ENCODE measurements at regions not wholly inside any gene's neighbourhood (a gene's known extent, or its start where the extent isn't known, plus 50 kb on each side); places are given as distances from the start of the nearest gene placed in this dataset.

DNA sequence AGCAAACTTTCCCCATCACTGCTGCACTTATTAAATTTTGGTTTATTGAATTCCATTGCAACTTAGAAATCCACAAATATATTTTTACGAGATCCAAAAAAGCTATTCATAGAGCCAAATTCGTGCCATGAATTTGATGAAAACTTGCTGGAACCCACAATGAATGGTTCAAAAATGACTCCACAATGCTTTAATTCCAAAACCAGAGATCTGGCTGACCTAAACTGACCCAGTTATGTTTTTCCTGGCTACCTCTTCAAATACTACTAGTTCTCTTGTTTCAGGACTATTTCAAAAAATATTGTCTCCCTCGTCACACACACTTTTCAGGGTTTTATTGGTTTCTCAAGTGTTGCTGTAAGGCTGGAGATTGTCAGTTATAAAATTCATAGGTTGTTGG is 474.8 kb downstream of the PDGFC start:
- TF ChIP-seq, protein P1, sequence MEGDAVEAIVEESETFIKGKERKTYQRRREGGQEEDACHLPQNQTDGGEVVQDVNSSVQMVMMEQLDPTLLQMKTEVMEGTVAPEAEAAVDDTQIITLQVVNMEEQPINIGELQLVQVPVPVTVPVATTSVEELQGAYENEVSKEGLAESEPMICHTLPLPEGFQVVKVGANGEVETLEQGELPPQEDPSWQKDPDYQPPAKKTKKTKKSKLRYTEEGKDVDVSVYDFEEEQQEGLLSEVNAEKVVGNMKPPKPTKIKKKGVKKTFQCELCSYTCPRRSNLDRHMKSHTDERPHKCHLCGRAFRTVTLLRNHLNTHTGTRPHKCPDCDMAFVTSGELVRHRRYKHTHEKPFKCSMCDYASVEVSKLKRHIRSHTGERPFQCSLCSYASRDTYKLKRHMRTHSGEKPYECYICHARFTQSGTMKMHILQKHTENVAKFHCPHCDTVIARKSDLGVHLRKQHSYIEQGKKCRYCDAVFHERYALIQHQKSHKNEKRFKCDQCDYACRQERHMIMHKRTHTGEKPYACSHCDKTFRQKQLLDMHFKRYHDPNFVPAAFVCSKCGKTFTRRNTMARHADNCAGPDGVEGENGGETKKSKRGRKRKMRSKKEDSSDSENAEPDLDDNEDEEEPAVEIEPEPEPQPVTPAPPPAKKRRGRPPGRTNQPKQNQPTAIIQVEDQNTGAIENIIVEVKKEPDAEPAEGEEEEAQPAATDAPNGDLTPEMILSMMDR (IDR thresholded peaks at IDR 0.05) = no peak
- Histone ChIP-seq H3K27me3 (ENCODE audit: insufficient read depth in 3 of 3, low read length in 2 of 3) (no peaks in the 10 kb centered on the region), H3K36me3 (ENCODE audit: insufficient read depth in 1 of 2, low read depth in 1 of 2) (no peaks in the 10 kb centered on the region), H3K4me1 (no peaks in the 10 kb centered on the region), H3K9me3 (no peaks in the 10 kb centered on the region), H3K4me3 (no peak overlapping the region), H3K27ac (no peak overlapping the region)
- intact Hi-C loops (cut with DNase I) = no loop called here
- DNase-seq (no peak), ATAC-seq (no peak)
- WGBS, 3 donors = 29 to 56% (median 36%) methylated on average over 3 of the region's 3 CpGs

DNA sequence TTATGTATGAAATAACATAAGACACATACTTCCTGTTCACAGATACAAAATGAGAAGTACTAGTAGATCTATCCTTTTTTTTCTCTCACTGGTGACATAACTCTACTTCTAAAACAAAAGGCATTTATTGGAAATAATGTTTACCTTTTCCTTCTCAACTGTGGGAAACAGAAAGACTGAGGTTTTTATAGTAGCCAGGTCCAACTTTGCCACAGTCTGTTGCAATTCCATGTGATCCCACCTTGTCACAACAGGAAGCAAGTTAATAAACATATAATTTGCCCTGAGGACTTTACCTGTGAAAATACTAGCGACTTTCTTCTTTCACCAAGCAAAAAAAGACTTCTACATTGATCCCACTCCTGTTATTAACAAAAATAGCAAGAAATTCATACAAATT is 475.8 kb downstream of the PDGFC start:
- Histone ChIP-seq H3K4me1 (no peaks in the 10 kb centered on the region), H3K27ac (no peak overlapping the region), H3K9me3 (no peaks in the 10 kb centered on the region), H3K4me3 (no peak overlapping the region), H3K27me3 (ENCODE audit: insufficient read depth in 3 of 3, low read length in 2 of 3) (no peaks in the 10 kb centered on the region), H3K36me3 (ENCODE audit: insufficient read depth in 1 of 2, low read depth in 1 of 2) (no peaks in the 10 kb centered on the region)
- 78 to 85% (median 80%) methylated on average over 1 of the region's 1 CpG for WGBS, 3 donors
- TF ChIP-seq, protein P1 (IDR thresholded peaks at IDR 0.05) = no peak
- ATAC-seq (no peak), DNase-seq (no peak)
- intact Hi-C loops (cut with DNase I) = no loop called here

DNA sequence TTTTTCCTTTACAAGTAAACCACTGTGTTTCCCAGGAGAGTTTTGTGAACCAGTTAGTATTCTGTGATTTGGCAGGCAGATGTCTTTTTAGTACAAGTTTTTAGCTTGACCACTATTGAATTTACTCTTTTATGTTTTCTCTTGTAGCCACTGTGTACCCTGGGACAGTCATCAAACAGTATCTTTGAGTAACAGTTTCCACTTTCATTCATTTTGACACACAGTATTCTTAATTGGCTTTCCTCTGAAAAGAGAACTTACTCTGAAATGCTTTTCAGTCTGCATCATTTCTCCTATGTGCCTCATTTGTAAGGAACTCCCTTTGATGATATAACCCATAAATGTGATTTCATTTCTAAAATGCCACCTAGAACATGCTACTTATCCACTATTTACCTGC is 476.5 kb downstream of the PDGFC start:
- DNase-seq = no peak

DNA sequence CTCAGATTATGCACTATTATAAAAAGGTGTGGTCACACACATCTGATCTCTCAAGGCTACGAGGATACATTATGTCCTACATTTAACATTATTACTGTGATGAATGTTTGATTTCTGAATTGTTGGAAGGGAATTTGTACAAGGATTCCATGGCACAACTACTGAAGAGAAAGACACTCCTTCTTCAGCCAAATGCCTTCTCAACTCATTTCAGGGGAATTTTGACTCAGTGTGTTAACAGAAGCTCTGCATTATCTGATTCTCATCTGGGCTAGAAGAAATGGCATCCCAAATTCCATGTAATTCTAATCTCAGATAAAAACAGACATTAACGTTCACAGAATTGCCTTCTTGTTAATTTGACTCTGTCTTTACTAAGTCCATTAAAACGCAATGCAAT is 477.7 kb downstream of the PDGFC start:
- H3K9me3 ChIP-seq = no peaks in the 10 kb centered on the region
- no peak overlapping the region for H3K27ac ChIP-seq
- H3K4me3 ChIP-seq = no peak overlapping the region
- H3K36me3 ChIP-seq (ENCODE audit: insufficient read depth in 1 of 2, low read depth in 1 of 2) = no peaks in the 10 kb centered on the region
- TF ChIP-seq, protein P1 (IDR thresholded peaks at IDR 0.05) = no peak
- intact Hi-C loops (cut with DNase I) = no loop called here
- H3K27me3 ChIP-seq (ENCODE audit: insufficient read depth in 3 of 3, low read length in 2 of 3) = no peaks in the 10 kb centered on the region
- H3K4me1 ChIP-seq = no peaks in the 10 kb centered on the region
- DNase-seq (no peak), ATAC-seq (no peak)
- 30 to 42% (median 35%) methylated on average over 3 of the region's 3 CpGs for WGBS, 3 donors

More for the DNA sequence above, 476.5 kb downstream of the PDGFC start:
- Histone ChIP-seq H3K4me1 (no peaks in the 10 kb centered on the region), H3K4me3 (no peak overlapping the region), H3K27me3 (ENCODE audit: insufficient read depth in 3 of 3, low read length in 2 of 3) (no peaks in the 10 kb centered on the region), H3K27ac (no peak overlapping the region), H3K36me3 (ENCODE audit: insufficient read depth in 1 of 2, low read depth in 1 of 2) (no peaks in the 10 kb centered on the region), H3K9me3 (no peaks in the 10 kb centered on the region)
- intact Hi-C loops (cut with DNase I) = no loop called here
- no peak for ATAC-seq
- TF ChIP-seq, protein P1 (IDR thresholded peaks at IDR 0.05) = no peak

DNA sequence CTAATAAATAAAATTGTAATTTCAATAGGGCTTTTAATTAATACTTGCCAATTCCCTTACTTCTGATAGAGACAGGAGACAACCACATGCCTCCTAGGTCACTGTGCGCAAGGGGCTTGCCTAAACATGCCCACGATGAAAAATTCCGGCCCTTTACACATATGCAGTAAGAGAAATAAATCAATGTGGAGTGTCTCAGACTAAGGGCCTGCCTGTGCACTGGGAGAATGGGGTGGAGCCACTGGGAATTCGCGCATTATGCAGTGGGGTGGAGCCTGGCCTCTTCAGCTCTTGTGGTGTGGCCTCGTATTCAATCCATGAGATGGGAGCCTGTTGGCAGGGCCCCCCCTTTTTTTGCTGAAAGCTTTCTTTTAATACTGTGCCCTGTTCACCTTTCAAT is 484.5 kb downstream of the PDGFC start:
- Histone ChIP-seq H3K36me3 (ENCODE audit: insufficient read depth in 1 of 2, low read depth in 1 of 2) (no peaks in the 10 kb centered on the region), H3K9me3 (no peaks in the 10 kb centered on the region), H3K27ac (no peak overlapping the region), H3K4me1 (no peaks in the 10 kb centered on the region), H3K27me3 (ENCODE audit: insufficient read depth in 3 of 3, low read length in 2 of 3) (no peaks in the 10 kb centered on the region), H3K4me3 (no peak overlapping the region)
- ATAC-seq = no peak
- 89 to 95% (median 92%) methylated on average over 6 of the region's 6 CpGs for WGBS, 3 donors
- DNase-seq = no peak
- TF ChIP-seq, protein P1 (IDR thresholded peaks at IDR 0.05) = no peak
- intact Hi-C loops (cut with DNase I) = no loop called here
